Lower lobe of right lung (tissue), 2 donors: ENCODE measurements at regions not wholly inside any gene's neighbourhood (a gene's known extent, or its start where the extent isn't known, plus 50 kb on each side); places are given as distances from the start of the nearest gene placed in this dataset.

Experiments used
- ATAC-seq, 2 donors: fragments of 200-7000 bp; cut with Tn5 transposase; one replicate each; pipeline ENCODE4 v1.9.1; 2020 to 2022; ENCODE audit warnings: mild to moderate bottlenecking in 2 of 2, moderate library complexity in 2 of 2
- DNase-seq: peaks from one replicate; pipeline ENCODE4 v3.0.0-alpha.2; 2020
- H3K27ac ChIP-seq: fragments of 200-600 bp; one replicate; pipeline ENCODE4 v1.8.0; 2022
- H3K27me3 ChIP-seq: fragments of 200-600 bp; one replicate; pipeline ENCODE4 v1.8.0; 2022; ENCODE audit warnings: low read depth
- H3K36me3 ChIP-seq: fragments of 200-600 bp; one replicate; pipeline ENCODE4 v1.8.0; 2022; ENCODE audit warnings: mild to moderate bottlenecking
- H3K4me1 ChIP-seq: fragments of 200-600 bp; one replicate; pipeline ENCODE4 v1.8.0; 2022
- H3K4me3 ChIP-seq: fragments of 200-600 bp; one replicate; pipeline ENCODE4 v1.8.0; 2022; ENCODE audit warnings: mild to moderate bottlenecking
- H3K9me3 ChIP-seq: fragments of 200-600 bp; one replicate; pipeline ENCODE4 v1.8.0; 2022
- intact Hi-C: fragments of 100-400 bp; cut with DNase I; formaldehyde crosslinking; loops from one replicate; pipeline ENCODE4 v1.11.0; 2022
- TF ChIP-seq, protein P1 (sequence below): fragments of 200-600 bp; IDR thresholded peaks from one replicate; pipeline ENCODE4 v1.8.0; 2022; ENCODE audit warnings: antibody characterized with exemption, mild to moderate bottlenecking
- donor health status: DM: no; HTN: yes; CAD: no; lungs with severe emphysema.

DNA sequence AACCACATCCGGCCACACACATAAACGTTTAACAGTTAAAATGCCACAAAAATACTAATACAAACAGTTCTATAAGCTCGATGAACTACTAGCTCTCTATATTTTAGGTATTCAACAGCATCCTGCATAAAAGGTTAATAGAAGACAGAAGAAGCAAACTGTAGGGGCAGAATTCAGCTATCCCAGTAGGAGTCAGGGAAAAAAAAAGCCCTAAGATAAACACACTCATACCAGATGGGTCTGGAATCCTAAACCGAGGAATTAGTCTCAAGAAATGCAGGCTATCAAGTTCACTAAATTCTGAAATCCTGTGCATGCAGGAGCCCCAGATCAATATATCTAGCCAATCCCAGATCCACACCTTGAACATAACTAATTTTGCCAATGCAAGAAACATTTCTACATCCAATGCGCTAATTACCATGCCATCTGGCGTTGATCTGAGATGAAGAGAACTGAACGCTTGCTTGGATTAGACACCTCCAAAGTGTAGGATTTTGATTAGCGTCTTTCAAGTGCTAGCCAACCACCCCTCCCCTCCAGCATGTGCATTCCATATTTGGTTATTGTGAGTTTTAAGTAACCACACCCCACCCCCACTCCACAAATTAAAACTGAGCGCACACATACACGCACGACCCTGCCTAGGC lies 512.2 kb upstream of the INTU start:
- TF ChIP-seq, protein P1, sequence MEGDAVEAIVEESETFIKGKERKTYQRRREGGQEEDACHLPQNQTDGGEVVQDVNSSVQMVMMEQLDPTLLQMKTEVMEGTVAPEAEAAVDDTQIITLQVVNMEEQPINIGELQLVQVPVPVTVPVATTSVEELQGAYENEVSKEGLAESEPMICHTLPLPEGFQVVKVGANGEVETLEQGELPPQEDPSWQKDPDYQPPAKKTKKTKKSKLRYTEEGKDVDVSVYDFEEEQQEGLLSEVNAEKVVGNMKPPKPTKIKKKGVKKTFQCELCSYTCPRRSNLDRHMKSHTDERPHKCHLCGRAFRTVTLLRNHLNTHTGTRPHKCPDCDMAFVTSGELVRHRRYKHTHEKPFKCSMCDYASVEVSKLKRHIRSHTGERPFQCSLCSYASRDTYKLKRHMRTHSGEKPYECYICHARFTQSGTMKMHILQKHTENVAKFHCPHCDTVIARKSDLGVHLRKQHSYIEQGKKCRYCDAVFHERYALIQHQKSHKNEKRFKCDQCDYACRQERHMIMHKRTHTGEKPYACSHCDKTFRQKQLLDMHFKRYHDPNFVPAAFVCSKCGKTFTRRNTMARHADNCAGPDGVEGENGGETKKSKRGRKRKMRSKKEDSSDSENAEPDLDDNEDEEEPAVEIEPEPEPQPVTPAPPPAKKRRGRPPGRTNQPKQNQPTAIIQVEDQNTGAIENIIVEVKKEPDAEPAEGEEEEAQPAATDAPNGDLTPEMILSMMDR: no peak
- intact Hi-C loops: no loop called here
- no peak for ATAC-seq

DNA sequence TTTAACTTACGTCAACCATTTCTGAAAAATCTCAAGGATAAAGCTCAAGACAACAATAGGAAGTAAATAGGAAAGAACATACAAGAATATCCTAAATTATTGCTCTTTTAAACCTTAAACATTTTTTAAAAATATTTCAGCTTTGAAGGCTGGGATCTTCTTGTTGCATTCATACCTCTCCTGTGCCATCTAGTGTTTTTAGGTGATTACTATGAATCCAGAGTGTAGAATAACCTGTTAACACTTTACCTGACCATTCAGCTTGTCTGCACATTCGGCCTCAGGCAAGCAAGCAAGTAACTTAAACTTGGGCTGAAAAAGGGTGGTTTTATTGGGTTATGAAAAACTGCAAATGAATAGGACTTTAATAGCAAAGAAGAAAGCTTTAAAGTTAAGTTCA lies 507.8 kb upstream of the INTU start:
- no peak for DNase-seq
- intact Hi-C loops: no loop called here
- H3K36me3 ChIP-seq: no peaks in the 10 kb centered on the region
- ATAC-seq: no peak
- H3K27ac ChIP-seq: no peak overlapping the region
- no peak overlapping the region for H3K4me3 ChIP-seq
- H3K27me3 ChIP-seq: no peaks in the 10 kb centered on the region
- no peaks in the 10 kb centered on the region for H3K4me1 ChIP-seq
- TF ChIP-seq, protein P1: no peak
- no peaks in the 10 kb centered on the region for H3K9me3 ChIP-seq

More for the DNA sequence above, 512.2 kb upstream of the INTU start:
- Histone ChIP-seq H3K4me1 (no peaks in the 10 kb centered on the region), H3K27ac (no peak overlapping the region), H3K9me3 (no peaks in the 10 kb centered on the region), H3K36me3 (no peaks in the 10 kb centered on the region), H3K4me3 (no peak overlapping the region), H3K27me3 (no peaks in the 10 kb centered on the region)
- DNase-seq: no peak

DNA sequence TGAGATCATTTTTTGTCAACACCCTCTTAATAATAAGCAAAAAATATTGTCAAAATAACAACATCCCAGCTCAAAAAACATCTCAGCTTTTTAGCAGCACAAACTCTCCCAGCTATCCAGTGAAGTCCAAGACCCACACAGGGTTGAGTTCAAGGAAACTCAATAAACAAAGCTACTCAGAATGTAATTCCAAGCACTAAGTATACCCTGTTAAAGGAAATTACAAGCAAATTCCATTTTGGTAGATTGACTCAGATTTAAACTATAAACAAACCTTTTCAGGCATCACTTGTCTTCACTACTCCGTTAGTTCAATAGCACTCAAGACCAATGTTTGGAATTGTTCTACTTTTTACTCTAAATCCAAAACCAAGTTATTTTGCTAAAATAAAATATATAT lies 506.0 kb upstream of the INTU start:
- no peak overlapping the region for H3K4me3 ChIP-seq
- no peak for ATAC-seq
- TF ChIP-seq, protein P1: no peak
- DNase-seq: no peak
- intact Hi-C loops: no loop called here
- no peaks in the 10 kb centered on the region for H3K4me1 ChIP-seq
- H3K36me3 ChIP-seq: no peaks in the 10 kb centered on the region
- no peaks in the 10 kb centered on the region for H3K9me3 ChIP-seq
- H3K27ac ChIP-seq: no peak overlapping the region
- H3K27me3 ChIP-seq: no peaks in the 10 kb centered on the region

DNA sequence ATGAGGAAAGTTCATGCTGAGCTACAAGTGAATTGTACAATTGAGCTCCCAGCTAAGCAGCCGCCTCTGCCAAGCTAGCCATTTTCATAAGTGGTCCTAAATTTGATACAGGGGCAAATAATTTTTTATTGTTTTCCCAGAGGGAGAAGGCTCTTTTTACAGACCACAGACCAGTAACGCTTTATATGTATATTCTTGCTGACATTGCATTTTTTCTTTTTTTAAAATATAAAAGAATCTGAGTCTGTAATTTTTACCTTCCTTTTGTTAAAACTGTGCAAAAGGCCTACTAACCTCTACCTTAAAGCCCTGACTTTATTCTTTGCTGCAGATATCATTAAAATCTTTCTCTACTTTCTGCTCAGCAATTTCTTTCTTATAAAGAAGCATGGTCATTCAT lies 501.2 kb upstream of the INTU start:
- H3K4me1 ChIP-seq: no peaks in the 10 kb centered on the region
- no peaks in the 10 kb centered on the region for H3K27me3 ChIP-seq
- no peak overlapping the region for H3K4me3 ChIP-seq
- ATAC-seq (no peak), DNase-seq (no peak)
- TF ChIP-seq, protein P1: no peak
- intact Hi-C loops: no loop called here
- H3K9me3 ChIP-seq: no peaks in the 10 kb centered on the region
- H3K27ac ChIP-seq: no peak overlapping the region
- H3K36me3 ChIP-seq: no peaks in the 10 kb centered on the region

- Histone ChIP-seq H3K27me3 (no peaks in the 10 kb centered on the region), H3K27ac (no peak overlapping the region), H3K4me3 (no peak overlapping the region), H3K36me3 (no peaks in the 10 kb centered on the region), H3K4me1 (no peaks in the 10 kb centered on the region), H3K9me3 (no peaks in the 10 kb centered on the region)
- TF ChIP-seq, protein P1: no peak
- no peak for DNase-seq
- ATAC-seq: no peak
- intact Hi-C loops: no loop called here
Observed at GRCh38 chr4:127134490-127134889, 498.3 kb upstream of the INTU start.

DNA sequence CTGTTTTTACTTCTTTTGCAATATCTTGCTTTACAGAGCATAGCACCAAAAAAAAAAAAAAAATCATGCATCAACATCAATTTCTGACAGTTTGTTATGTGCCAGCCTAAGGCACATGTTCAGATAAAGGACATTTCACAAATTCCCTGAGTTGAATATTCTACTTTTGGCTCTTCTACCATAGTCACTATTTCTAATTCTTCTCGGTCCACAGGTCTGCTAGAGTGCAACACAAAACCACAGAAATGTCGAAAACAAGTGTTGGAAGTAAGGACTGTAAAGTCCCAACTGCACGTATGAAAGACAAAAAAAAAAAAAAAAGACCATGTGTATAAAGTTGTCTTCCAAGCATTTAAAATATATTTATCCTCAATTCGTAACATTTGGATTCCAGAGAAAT lies 494.2 kb upstream of the INTU start:
- no peak overlapping the region for H3K4me3 ChIP-seq
- DNase-seq (no peak), ATAC-seq (no peak)
- intact Hi-C loops: no loop called here
- no peak overlapping the region for H3K27ac ChIP-seq
- TF ChIP-seq, protein P1: no peak
- H3K4me1 ChIP-seq: no peaks in the 10 kb centered on the region
- H3K9me3 ChIP-seq: no peaks in the 10 kb centered on the region
- H3K36me3 ChIP-seq: no peaks in the 10 kb centered on the region
- no peaks in the 10 kb centered on the region for H3K27me3 ChIP-seq
